ENCODE measurements at regions not wholly inside any gene's neighbourhood (a gene's known extent, or its start where the extent isn't known, plus 50 kb on each side); places are given as distances from the start of the nearest gene placed in this dataset.
A peak's percentile ranks its signal among the peaks of the same experiment; 100 is the strongest.

- TF ChIP-seq OSR2 (tag by site-specific recombination; IDR thresholded peaks at IDR 0.05) (peak; percentile 67), GFI1B (tag by site-specific recombination; IDR thresholded peaks at IDR 0.05) (peak; percentile 23; the same call in 1 of the 2 replicates), ZNF24 (tag by site-specific recombination; IDR thresholded peaks at IDR 0.05) (no peak), ZBTB7A (tag by site-specific recombination; IDR thresholded peaks at IDR 0.05; ENCODE audit: low read depth) (no peak), WT1 (tag by site-specific recombination; IDR thresholded peaks at IDR 0.05) (0 out of 2 replicates have a peak, but pooled peaks have one; percentile 3)
These were observed 314.4 kb downstream of the MTX2 start for GRCh38 chr2:176583607-176584006.

GRCh38 chr2:176584333-176584732, 315.1 kb downstream of the MTX2 start:
- H3K36me3 ChIP-seq (ENCODE audit: control insufficient read depth in 2 of 2, insufficient read depth in 1 of 2, low read length in 2 of 2) = no peaks in the 10 kb centered on the region
- no peak for TF ChIP-seq ZNF76 (tag by site-specific recombination; IDR thresholded peaks at IDR 0.05; ENCODE audit: borderline replicate concordance, low read depth)
- no peak for TF ChIP-seq ZNF843 (tag by site-specific recombination; IDR thresholded peaks at IDR 0.05)
- no peak for TF ChIP-seq ZNF148 (tag by site-specific recombination; IDR thresholded peaks at IDR 0.05; ENCODE audit: borderline replicate concordance)
- TF ChIP-seq ZNF561 (tag by site-specific recombination; IDR thresholded peaks at IDR 0.05; ENCODE audit: borderline replicate concordance) = no peak
- no peak for TF ChIP-seq ZNF10 (tag by site-specific recombination; IDR thresholded peaks at IDR 0.05)
- TF ChIP-seq SETDB1 (IDR thresholded peaks at IDR 0.05; ENCODE audit: insufficient read length, low read length) = no peak
- TF ChIP-seq KLF7 (tag by site-specific recombination; IDR thresholded peaks at IDR 0.05; ENCODE audit: borderline replicate concordance) = no peak
- TF ChIP-seq ZNF19 (tag by site-specific recombination; IDR thresholded peaks at IDR 0.05; ENCODE audit: low read depth) = no peak
- TF ChIP-seq ZNF433 (tag by site-specific recombination; IDR thresholded peaks at IDR 0.05; ENCODE audit: low read depth) = no peak
- TF ChIP-seq ZNF202 (tag by site-specific recombination; IDR thresholded peaks at IDR 0.05; ENCODE audit: borderline replicate concordance) = no peak
- no peak for TF ChIP-seq ZNF18 (tag by site-specific recombination; IDR thresholded peaks at IDR 0.05)
- no peak for TF ChIP-seq ZNF416 (tag by site-specific recombination; IDR thresholded peaks at IDR 0.05)
- H3K4me1 ChIP-seq (ENCODE audit: control insufficient read depth, insufficient read depth, low read length) = peaks cover 17% of the 10 kb centered on the region
- H3K9me3 ChIP-seq (ENCODE audit: control insufficient read depth, insufficient read depth, low read depth, low read length) = no peaks in the 10 kb centered on the region
- ChIA-PET CTCF (interaction anchor here (0.6 to 1.2 kb wide), 3 partner anchors 13 to 50 kb away, joined by 3 read pairs; no protein-coding TSS in a partner anchor), POLR2A (interaction anchor here (1.1 kb wide), 1 partner anchor 478 kb away, joined by 3 read pairs; no protein-coding TSS in a partner anchor)
- no peak overlapping the region for H3K4me3 ChIP-seq (ENCODE audit: low read depth, low read length)
- H3K27ac ChIP-seq (ENCODE audit: extremely low read depth, low read depth, low read length) = no peak overlapping the region

More at GRCh38 chr2:176583607-176584006, 314.4 kb downstream of the MTX2 start:
- Histone ChIP-seq H3K36me3 (ENCODE audit: control insufficient read depth in 2 of 2, insufficient read depth in 1 of 2, low read length in 2 of 2) (no peaks in the 10 kb centered on the region), H3K9me3 (ENCODE audit: control insufficient read depth, insufficient read depth, low read depth, low read length) (no peaks in the 10 kb centered on the region), H3K27ac (ENCODE audit: extremely low read depth, low read depth, low read length) (peak overlapping the region; percentile 2; the same call in 1 of the 2 replicates), H3K4me1 (ENCODE audit: control insufficient read depth, insufficient read depth, low read length) (peaks cover 17% of the 10 kb centered on the region), H3K4me3 (ENCODE audit: low read depth, low read length) (no peak overlapping the region; the same call in 1 of the 2 replicates)
- ChIA-PET POLR2A (interaction anchor here (1.0 to 1.1 kb wide), 2 partner anchors 54 to 477 kb away, joined by 3 read pairs; no protein-coding TSS in a partner anchor), CTCF (interaction anchor here (0.6 to 1.2 kb wide), 4 partner anchors 23 to 68 kb away, joined by 3 to 5 read pairs (median 3); no protein-coding TSS in a partner anchor)

GRCh38 chr2:176585291-176585690, 316.0 kb downstream of the MTX2 start:
- Histone ChIP-seq H3K4me1 (ENCODE audit: control insufficient read depth, insufficient read depth, low read length) (peaks cover 17% of the 10 kb centered on the region), H3K36me3 (ENCODE audit: control insufficient read depth in 2 of 2, insufficient read depth in 1 of 2, low read length in 2 of 2) (no peaks in the 10 kb centered on the region), H3K27ac (ENCODE audit: extremely low read depth, low read depth, low read length) (no peak overlapping the region), H3K4me3 (ENCODE audit: low read depth, low read length) (no peak overlapping the region), H3K9me3 (ENCODE audit: control insufficient read depth, insufficient read depth, low read depth, low read length) (no peaks in the 10 kb centered on the region)
- POLR2A ChIA-PET = interaction anchor here (0.7 kb wide), 1 partner anchor 1257 kb away, joined by 3 read pairs; no protein-coding TSS in a partner anchor
- CTCF ChIA-PET = interaction anchor here (1.0 to 1.1 kb wide), 2 partner anchors 12 to 107 kb away, joined by 3 read pairs; no protein-coding TSS in a partner anchor
- TF ChIP-seq EGR2 (tag by site-specific recombination; IDR thresholded peaks at IDR 0.05; ENCODE audit: low read depth) (no peak), ZNF747 (tag by site-specific recombination; IDR thresholded peaks at IDR 0.05) (no peak), ZNF280C (tag by site-specific recombination; IDR thresholded peaks at IDR 0.05) (no peak)
